ENCODE measurements at regions not wholly inside any gene's neighbourhood (a gene's known extent, or its start where the extent isn't known, plus 50 kb on each side); places are given as distances from the start of the nearest gene placed in this dataset.

DNA sequence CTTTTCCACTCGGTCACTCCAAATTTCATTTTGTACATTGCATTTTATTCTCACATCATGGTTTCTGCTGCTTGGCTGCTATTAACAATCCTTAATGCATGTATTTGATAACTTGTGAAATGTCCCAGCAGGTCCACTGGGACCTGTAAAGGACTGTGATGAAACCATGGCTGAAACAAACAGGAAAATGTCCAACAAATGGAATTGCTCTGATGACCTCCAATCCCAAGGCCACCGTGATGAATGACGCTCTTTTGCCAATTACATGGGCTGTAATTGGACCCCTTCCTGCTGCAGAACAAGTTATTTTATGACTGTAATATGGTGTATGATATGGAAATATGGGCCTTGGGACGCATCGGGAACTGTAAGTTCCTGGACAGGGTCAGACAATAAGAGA is 224.2 kb upstream of the CXCR4 start:
- ATAC-seq, result no peak
- Histone ChIP-seq H3K27me3 (no peaks in the 10 kb centered on the region), H3K9me3 (no peaks in the 10 kb centered on the region), H3K4me3 (no peak overlapping the region), H3K36me3 (no peaks in the 10 kb centered on the region), H3K4me1 (no peaks in the 10 kb centered on the region), H3K27ac (no peak overlapping the region)
- intact Hi-C loops (cut with DNase I), result no loop called here
- no peak for DNase-seq
- no peak for FAIRE-seq
- 72 to 79% methylated on average over 5 of the region's 5 CpGs for WGBS, 2 donors
- TF ChIP-seq, protein P1, sequence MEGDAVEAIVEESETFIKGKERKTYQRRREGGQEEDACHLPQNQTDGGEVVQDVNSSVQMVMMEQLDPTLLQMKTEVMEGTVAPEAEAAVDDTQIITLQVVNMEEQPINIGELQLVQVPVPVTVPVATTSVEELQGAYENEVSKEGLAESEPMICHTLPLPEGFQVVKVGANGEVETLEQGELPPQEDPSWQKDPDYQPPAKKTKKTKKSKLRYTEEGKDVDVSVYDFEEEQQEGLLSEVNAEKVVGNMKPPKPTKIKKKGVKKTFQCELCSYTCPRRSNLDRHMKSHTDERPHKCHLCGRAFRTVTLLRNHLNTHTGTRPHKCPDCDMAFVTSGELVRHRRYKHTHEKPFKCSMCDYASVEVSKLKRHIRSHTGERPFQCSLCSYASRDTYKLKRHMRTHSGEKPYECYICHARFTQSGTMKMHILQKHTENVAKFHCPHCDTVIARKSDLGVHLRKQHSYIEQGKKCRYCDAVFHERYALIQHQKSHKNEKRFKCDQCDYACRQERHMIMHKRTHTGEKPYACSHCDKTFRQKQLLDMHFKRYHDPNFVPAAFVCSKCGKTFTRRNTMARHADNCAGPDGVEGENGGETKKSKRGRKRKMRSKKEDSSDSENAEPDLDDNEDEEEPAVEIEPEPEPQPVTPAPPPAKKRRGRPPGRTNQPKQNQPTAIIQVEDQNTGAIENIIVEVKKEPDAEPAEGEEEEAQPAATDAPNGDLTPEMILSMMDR (IDR thresholded peaks at IDR 0.05), result no peak

DNA sequence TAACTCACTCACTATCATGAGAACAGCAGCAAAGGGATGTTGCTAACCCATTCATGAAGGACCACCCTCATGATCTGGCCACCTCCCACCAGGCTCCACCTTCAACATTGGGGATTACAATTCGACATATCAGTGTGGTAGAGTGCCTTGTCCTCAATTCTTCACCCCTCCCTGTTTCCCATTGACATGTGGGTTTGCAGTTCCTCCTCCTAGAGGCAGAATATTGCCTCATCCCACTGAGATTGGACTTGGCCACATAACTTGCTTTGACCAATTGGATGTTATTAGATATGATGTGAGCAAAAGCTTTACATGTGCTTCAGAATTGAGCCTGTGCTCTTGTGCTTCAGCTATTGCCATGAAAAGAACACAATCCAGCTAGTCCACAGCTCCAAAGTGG is 217.0 kb upstream of the CXCR4 start:
- ATAC-seq (no peak), DNase-seq (no peak), FAIRE-seq (no peak)
- WGBS, 2 donors, result 36 to 55% methylated on average over 1 of the region's 1 CpG
- H3K27me3 ChIP-seq, result no peaks in the 10 kb centered on the region
- no peak overlapping the region for H3K4me3 ChIP-seq
- no peaks in the 10 kb centered on the region for H3K36me3 ChIP-seq
- H3K9me3 ChIP-seq, result no peaks in the 10 kb centered on the region
- TF ChIP-seq, protein P1 (IDR thresholded peaks at IDR 0.05), result no peak
- H3K27ac ChIP-seq, result no peak overlapping the region
- intact Hi-C loops (cut with DNase I), result no loop called here
- H3K4me1 ChIP-seq, result no peaks in the 10 kb centered on the region

DNA sequence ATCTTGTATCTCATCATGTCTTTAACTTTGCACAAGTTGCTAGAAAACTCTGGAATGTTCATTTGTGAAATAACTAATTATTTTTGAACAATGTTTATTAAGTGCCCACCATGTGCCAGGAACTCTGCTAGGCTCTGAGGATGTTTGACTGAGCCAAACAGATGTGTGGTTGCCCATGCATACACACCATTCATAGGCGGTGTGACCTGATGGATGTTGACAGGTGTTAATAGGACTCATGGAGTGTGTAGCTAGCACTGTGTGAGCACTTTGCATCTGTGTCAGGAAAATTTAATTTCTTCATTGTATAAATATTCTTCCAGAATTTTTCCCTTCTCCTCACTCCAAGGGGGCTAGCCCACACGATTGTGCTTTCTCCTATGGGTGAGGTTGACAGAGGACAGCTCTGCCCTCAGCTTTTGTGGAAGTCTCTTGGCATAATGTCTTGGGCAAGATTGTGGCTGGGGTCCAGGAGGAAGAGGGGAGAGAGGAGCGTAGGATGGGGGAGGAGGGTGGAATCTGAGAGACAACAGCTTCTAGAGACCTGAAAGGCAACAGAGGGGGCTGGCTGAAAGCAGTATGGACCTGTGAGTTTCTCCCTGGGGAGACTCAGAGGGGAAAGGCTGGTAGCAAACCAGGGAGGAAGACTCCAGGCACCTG is 214.6 kb upstream of the CXCR4 start:
- H3K4me3 ChIP-seq, result no peak overlapping the region
- no peaks in the 10 kb centered on the region for H3K4me1 ChIP-seq
- TF ChIP-seq, protein P1 (IDR thresholded peaks at IDR 0.05), result no peak
- no peak overlapping the region for H3K27ac ChIP-seq
- no peaks in the 10 kb centered on the region for H3K27me3 ChIP-seq
- ATAC-seq (no peak), DNase-seq (no peak), FAIRE-seq (no peak)
- no peaks in the 10 kb centered on the region for H3K9me3 ChIP-seq
- 56 to 63% methylated on average over 3 of the region's 3 CpGs for WGBS, 2 donors
- H3K36me3 ChIP-seq, result no peaks in the 10 kb centered on the region
- intact Hi-C loops (cut with DNase I), result no loop called here

DNA sequence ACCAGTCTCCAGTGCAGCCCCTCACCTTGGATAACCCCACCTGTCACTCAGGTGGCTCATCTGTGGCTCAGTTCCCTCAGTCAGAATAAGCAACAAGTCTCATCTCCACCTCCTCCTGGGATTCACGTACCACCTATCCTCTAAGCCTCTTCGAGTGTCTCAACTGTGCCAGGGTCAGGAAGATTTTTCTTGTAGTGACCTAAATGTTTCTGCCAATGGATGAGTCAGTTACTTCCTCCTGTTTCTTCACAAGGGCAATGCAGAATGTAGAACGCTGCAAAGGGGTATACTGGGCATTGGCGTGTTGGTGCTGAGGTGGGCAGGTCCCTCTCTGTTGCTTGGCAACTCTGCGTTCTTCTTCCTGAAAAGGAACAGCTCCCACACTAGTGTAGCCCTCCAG is 213.3 kb upstream of the CXCR4 start:
- H3K27ac ChIP-seq, result no peak overlapping the region
- intact Hi-C loops (cut with DNase I), result no loop called here
- H3K27me3 ChIP-seq, result no peaks in the 10 kb centered on the region
- FAIRE-seq, result no peak
- no peaks in the 10 kb centered on the region for H3K9me3 ChIP-seq
- no peaks in the 10 kb centered on the region for H3K4me1 ChIP-seq
- H3K36me3 ChIP-seq, result no peaks in the 10 kb centered on the region
- 75 to 76% methylated on average over 5 of the region's 5 CpGs for WGBS, 2 donors
- TF ChIP-seq, protein P1 (IDR thresholded peaks at IDR 0.05), result no peak
- no peak for ATAC-seq
- no peak for DNase-seq
- no peak overlapping the region for H3K4me3 ChIP-seq

DNA sequence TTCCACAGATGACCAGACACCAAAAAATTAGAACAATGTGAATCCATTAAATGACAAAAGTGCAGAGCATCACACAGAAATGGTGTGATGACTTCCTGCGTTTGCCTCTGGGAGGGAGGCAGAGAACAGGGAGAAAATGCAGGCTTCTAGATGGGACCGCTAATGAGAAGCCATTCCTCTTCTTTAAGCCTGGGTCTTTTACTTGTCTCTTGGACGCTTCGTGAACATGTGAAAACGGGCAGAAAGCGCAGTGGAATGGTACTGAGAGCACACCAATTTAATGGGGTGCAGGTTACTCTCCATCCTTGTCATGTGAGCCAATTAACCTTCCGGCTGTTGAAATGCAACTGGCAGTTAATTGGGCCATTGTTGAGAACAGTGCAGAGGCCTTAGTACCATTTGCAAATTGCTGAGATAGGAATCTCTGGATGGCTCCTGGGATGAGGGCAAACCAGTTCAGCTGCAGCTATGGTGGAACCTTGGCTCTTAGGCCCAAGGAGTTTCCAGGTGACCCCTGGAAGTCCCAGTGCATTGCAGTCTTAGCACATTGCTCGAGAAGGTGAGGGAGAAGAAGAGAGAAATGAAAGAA is 210.4 kb upstream of the CXCR4 start:
- no peak overlapping the region for H3K4me3 ChIP-seq
- no peaks in the 10 kb centered on the region for H3K4me1 ChIP-seq
- 46 to 78% methylated on average over 8 of the region's 8 CpGs for WGBS, 2 donors
- FAIRE-seq, result no peak
- no peaks in the 10 kb centered on the region for H3K9me3 ChIP-seq
- no peaks in the 10 kb centered on the region for H3K27me3 ChIP-seq
- no peaks in the 10 kb centered on the region for H3K36me3 ChIP-seq
- DNase-seq, result no peak
- no peak overlapping the region for H3K27ac ChIP-seq
- TF ChIP-seq, protein P1 (IDR thresholded peaks at IDR 0.05), result no peak
- no peak for ATAC-seq
- intact Hi-C loops (cut with DNase I), result no loop called here
